ENCODE measurements at regions not wholly inside any gene's neighbourhood (a gene's known extent, or its start where the extent isn't known, plus 50 kb on each side); places are given as distances from the start of the nearest gene placed in this dataset.

DNA sequence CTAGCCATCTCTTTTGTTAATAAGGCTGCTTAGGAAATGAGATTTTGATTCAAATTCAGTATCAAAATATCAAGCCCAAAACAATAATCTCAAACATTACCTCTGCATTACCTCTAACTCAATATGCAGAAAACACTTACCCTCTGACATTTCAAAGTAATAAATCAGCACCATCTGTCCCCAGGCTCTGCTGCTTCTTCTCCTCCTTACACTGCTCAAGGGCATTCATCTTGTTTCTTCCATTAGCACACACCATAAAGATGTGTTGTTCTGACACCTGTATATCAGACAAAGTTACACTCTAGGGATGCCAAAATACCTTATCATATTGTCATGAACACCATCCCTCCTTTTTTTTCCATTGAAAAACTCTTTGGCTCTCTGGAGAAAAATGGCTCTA, 1630.3 kb downstream of the RPA4 start:
- H3K4me3 ChIP-seq (ENCODE audit: low read depth, low read length): no peak overlapping the region
- no peak for DNase-seq (ENCODE audit: low read depth)
- TF ChIP-seq, protein P1, sequence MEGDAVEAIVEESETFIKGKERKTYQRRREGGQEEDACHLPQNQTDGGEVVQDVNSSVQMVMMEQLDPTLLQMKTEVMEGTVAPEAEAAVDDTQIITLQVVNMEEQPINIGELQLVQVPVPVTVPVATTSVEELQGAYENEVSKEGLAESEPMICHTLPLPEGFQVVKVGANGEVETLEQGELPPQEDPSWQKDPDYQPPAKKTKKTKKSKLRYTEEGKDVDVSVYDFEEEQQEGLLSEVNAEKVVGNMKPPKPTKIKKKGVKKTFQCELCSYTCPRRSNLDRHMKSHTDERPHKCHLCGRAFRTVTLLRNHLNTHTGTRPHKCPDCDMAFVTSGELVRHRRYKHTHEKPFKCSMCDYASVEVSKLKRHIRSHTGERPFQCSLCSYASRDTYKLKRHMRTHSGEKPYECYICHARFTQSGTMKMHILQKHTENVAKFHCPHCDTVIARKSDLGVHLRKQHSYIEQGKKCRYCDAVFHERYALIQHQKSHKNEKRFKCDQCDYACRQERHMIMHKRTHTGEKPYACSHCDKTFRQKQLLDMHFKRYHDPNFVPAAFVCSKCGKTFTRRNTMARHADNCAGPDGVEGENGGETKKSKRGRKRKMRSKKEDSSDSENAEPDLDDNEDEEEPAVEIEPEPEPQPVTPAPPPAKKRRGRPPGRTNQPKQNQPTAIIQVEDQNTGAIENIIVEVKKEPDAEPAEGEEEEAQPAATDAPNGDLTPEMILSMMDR (conservative IDR thresholded peaks at IDR 0.05; ENCODE audit: low read depth, low read length): no peak

DNA sequence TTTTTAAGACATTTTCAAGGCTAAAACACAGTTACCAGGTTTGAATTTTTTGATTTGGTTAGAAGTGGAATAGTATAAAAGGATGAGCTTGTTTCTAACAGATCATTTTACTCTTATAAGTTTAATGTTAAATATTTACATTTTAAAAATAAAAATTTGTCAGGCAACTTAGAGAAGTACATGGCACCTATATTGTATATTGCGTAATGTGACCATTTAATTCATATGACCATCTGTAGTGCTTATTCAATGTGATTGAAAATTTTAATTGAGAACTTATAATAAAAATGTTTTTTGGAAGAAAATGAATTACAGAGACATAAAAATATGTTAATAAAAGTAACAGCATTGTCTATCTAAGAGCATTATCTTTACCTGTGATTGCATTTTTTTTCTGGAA, 1632.4 kb downstream of the RPA4 start:
- TF ChIP-seq, protein P1 (conservative IDR thresholded peaks at IDR 0.05; ENCODE audit: low read depth, low read length): no peak
- H3K4me3 ChIP-seq (ENCODE audit: low read depth, low read length): no peak overlapping the region
- no peak for DNase-seq (ENCODE audit: low read depth)

DNA sequence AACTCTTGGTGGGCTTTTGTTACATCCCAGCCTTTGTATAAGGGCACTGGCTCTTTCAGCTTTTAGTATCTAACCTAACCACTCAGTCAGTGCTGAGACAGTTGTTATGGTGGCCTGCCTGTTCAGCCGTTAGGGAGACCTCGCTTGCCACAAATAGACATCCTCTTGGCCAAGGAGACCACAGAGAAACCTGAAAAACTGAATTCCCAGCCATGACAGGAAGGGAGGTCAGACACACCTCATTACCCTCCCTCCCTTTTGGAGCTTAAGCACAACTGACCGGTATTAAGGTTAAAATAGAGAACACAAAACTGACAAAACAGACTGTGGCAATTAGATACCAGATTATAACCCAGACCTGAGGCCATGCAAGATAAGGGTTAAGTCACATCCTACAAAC, 1639.3 kb downstream of the RPA4 start:
- DNase-seq (ENCODE audit: low read depth): no peak
- TF ChIP-seq, protein P1 (conservative IDR thresholded peaks at IDR 0.05; ENCODE audit: low read depth, low read length): no peak
- H3K4me3 ChIP-seq (ENCODE audit: low read depth, low read length): no peak overlapping the region

DNA sequence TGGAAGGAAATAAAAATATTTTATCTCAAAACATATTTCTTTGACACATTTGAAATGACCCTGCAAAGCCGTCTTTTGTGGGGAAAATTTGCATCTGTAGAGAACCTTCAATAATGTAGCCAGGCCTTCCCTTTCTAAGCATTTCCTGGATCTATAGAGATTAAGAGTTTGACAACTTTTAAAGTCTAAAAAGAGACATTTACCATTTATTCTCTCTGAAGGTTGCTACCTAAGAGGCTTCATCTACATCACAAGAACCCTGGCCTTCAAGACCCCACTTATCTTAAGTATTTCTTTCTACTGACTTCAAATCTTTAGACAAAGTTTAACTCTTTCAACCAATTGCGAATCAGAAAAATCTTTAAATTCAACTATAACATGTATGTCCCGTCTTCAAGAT, 1639.8 kb downstream of the RPA4 start:
- TF ChIP-seq, protein P1 (conservative IDR thresholded peaks at IDR 0.05; ENCODE audit: low read depth, low read length): no peak
- no peak for DNase-seq (ENCODE audit: low read depth)
- no peak overlapping the region for H3K4me3 ChIP-seq (ENCODE audit: low read depth, low read length)

DNA sequence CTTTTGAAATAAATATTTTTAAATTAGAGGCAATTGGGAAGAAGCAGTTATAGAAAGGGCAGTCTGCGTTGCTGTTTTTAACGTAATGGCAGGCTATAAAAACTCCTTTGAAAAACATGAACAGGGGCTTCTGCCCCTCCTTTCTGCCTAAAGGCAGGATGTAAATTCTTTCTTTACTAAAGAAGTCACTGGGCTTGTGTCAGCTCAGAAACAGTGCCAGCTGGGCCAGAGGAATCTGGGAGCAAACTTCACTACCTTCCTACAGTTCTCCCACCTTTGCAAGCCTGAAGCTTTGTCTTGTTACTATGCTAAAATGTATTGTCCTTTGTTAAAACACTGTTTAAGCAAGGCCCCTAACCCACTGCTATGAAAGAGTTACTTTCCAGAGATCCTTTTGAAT, 1664.8 kb downstream of the RPA4 start:
- H3K4me3 ChIP-seq (ENCODE audit: low read depth, low read length): no peak overlapping the region
- DNase-seq (ENCODE audit: low read depth): no peak
- TF ChIP-seq, protein P1 (conservative IDR thresholded peaks at IDR 0.05; ENCODE audit: low read depth, low read length): no peak

DNA sequence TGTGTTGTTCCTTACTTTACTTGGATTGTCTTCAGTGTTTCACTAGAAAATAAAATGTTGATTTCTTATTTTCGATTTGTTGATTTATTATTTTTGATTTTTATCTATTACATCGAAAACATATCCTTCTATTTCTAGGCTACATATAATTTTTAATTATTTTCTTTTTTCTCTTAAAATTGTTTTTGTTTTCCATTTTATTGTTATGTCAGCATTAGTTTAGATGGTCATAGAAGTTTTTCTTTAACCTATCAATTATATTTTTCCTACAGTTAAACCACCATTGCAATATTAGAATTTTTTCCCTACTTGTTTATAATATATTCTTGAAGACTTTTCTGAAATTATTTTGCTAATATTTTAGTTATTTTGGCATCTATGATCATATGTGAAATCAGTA, 1685.1 kb downstream of the RPA4 start:
- TF ChIP-seq, protein P1 (conservative IDR thresholded peaks at IDR 0.05; ENCODE audit: low read depth, low read length): no peak
- H3K4me3 ChIP-seq (ENCODE audit: low read depth, low read length): no peak overlapping the region
- DNase-seq (ENCODE audit: low read depth): no peak

DNA sequence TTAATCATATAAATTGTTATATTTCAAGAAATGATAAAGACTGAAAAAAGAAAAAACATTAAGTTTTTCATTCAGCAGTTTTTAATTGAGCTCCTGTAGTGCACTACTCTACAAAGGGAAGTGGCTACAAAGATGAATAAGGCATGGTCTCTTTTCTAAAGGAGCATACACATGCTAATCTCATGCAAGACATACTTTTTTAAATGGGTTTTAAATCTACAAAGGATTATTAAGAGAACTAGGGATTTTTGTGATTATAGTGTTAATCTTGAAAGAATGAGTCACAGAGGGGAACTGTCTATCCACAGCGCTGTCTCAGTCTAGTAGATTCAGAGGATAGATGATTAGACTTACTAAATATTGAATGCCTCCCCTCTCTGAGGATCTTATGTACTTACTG, 1722.2 kb downstream of the RPA4 start:
- no peak for DNase-seq (ENCODE audit: low read depth)
- H3K4me3 ChIP-seq (ENCODE audit: low read depth, low read length): no peak overlapping the region
- TF ChIP-seq, protein P1 (conservative IDR thresholded peaks at IDR 0.05; ENCODE audit: low read depth, low read length): no peak

Data from epithelial cell of proximal tubule (primary cell).